Kidney epithelial cell (primary cell): ENCODE measurements at regions not wholly inside any gene's neighbourhood (a gene's known extent, or its start where the extent isn't known, plus 50 kb on each side); places are given as distances from the start of the nearest gene placed in this dataset.

Experiments used
- DNase-seq: peaks from one replicate; pipeline ENCODE4 v3.0.0-alpha.2; 2010; ENCODE audit warnings: low read depth
- H3K27me3 ChIP-seq: 2 replicates; pipeline ENCODE4 v1.6.0; 2011; ENCODE audit warnings: low read length; ENCODE audit not compliant: control insufficient read depth, insufficient read depth
- H3K36me3 ChIP-seq: 2 replicates; pipeline ENCODE4 v1.5.1; 2011; ENCODE audit warnings: low read length; ENCODE audit not compliant: control insufficient read depth, insufficient read depth
- H3K4me3 ChIP-seq: 2 replicates; pipeline ENCODE4 v1.5.1; 2011; ENCODE audit warnings: low read depth, mild to moderate bottlenecking, control low read depth, low read length
- TF ChIP-seq, protein P1 (sequence below): IDR thresholded peaks from 2 replicates; pipeline ENCODE4 v1.5.1; 2011; ENCODE audit warnings: mild to moderate bottlenecking, moderate library complexity, low read length, control low read depth, inconsistent platforms; ENCODE audit not compliant: insufficient read depth, poor library complexity, severe bottlenecking

DNA sequence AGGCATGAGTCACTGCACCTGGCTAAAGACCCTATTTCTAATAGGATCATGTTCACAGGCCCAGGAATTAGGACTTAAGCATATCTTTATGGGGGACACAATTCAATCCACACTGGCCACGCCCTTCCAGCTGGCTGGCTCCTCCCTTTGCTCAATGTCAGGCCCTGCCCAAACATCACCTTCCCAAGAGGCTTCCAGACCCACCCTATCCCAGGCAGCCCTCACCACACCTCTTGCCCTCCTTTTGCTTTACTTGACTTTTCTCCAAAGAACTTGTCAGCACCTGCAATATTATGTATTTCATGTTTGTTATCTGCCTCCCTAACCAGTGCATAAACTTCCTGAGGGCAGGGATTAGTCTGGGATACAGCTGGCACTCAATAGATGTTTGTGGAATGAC is 109.6 kb upstream of the CDH5 start:
- Histone ChIP-seq H3K4me3 (no peak overlapping the region), H3K36me3 (no peaks in the 10 kb centered on the region), H3K27me3 (no peaks in the 10 kb centered on the region)
- no peak for DNase-seq
- TF ChIP-seq, protein P1, sequence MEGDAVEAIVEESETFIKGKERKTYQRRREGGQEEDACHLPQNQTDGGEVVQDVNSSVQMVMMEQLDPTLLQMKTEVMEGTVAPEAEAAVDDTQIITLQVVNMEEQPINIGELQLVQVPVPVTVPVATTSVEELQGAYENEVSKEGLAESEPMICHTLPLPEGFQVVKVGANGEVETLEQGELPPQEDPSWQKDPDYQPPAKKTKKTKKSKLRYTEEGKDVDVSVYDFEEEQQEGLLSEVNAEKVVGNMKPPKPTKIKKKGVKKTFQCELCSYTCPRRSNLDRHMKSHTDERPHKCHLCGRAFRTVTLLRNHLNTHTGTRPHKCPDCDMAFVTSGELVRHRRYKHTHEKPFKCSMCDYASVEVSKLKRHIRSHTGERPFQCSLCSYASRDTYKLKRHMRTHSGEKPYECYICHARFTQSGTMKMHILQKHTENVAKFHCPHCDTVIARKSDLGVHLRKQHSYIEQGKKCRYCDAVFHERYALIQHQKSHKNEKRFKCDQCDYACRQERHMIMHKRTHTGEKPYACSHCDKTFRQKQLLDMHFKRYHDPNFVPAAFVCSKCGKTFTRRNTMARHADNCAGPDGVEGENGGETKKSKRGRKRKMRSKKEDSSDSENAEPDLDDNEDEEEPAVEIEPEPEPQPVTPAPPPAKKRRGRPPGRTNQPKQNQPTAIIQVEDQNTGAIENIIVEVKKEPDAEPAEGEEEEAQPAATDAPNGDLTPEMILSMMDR, result no peak

DNA sequence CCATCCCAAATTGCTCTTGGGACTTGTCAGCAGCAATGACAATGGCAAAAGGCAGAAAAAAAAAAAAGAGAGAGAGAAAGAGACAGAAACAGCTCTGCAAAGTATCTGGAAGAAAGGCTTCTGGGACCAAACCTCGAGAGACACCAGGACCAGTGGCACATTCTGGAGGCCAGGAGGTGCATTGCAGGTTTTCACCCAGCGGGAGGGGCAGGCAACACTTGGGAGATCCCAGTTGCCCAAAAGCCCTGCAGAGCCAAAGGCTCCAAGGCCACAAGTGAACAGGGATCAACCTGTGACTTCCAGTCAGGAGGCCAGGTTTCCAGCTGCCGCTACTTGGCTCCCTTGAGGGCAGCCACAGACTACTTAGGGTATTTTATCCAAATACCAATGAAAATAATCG is 110.8 kb upstream of the CDH5 start:
- no peak for DNase-seq
- Histone ChIP-seq H3K27me3 (no peaks in the 10 kb centered on the region), H3K4me3 (no peak overlapping the region), H3K36me3 (no peaks in the 10 kb centered on the region)
- TF ChIP-seq, protein P1, result no peak

DNA sequence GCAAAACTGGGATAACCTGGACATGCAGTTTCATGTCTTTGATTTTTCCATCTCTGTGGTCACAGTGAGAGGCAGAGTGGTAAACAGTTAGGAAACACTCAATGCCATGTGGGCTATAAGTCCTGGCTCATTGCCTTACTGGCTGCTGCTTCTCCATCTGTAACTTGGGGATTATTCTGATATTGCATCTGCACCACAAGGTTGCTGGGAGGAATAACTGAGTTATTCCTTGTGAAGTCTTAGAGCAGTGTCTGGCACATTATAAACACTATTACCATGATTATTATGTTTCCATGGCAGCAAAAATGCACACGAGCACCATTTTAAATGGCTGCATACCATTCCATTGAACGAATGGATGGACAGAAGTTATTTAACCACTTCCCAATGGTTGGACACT is 111.7 kb upstream of the CDH5 start:
- Histone ChIP-seq H3K27me3 (no peaks in the 10 kb centered on the region), H3K4me3 (no peak overlapping the region), H3K36me3 (no peaks in the 10 kb centered on the region)
- TF ChIP-seq, protein P1, result no peak
- no peak for DNase-seq

DNA sequence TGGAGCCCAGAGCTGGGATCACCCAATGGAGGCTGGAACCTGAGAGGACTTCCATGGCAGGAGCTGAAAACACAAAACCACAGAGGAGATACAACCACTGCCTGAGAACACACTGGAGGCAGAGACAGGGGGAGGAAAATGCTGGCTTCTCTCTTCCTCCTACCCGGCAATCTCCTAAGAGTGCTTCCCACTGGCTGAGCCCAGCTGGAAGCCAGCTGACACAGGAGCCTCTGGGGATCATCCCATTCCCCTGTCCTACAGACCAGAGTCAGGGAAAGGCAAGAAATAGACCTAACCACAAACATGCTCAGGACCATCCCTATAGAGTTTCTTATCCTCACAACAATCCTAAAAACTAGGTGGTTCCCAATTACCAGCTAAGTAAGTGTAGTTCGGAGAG is 112.4 kb upstream of the CDH5 start:
- no peak overlapping the region for H3K4me3 ChIP-seq
- H3K36me3 ChIP-seq, result no peaks in the 10 kb centered on the region
- TF ChIP-seq, protein P1, result no peak
- H3K27me3 ChIP-seq, result no peaks in the 10 kb centered on the region
- no peak for DNase-seq

DNA sequence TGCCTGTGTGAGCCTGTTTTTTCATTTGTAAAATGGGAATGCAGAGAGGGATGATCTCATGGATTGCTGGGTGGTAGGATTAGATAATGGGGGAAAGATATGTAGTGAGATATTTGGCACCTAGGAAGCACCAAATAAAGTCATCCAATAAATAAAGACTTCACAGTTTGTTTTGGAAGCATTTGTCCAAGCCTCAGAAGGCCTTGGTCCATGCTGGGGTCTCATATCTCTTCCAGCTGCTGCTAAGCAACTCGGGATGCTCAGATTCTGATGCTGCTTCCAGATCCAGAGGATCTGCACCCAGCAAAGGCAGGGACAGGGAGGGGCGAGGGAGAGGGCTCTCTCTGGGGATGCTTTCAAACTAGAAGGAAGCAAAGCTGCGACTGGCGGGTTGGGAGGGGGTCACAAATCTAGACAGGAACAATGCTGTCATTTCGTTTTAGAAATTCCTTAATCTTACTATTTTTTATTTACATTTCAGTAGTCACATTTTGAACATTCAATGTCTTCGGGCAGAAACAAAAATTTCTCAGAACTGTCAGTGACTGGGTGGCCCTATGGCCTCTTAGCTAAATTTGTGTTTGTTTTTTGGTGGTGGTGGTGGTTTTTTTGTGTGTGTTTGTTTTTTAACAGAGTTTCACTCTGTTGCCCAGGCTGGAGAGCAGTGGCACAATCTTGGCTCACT is 114.9 kb upstream of the CDH5 start:
- TF ChIP-seq, protein P1, result no peak
- Histone ChIP-seq H3K27me3 (no peaks in the 10 kb centered on the region), H3K36me3 (no peaks in the 10 kb centered on the region), H3K4me3 (no peak overlapping the region)
- no peak for DNase-seq
